Lower lobe of right lung (tissue), 2 donors: ENCODE measurements at regions not wholly inside any gene's neighbourhood (a gene's known extent, or its start where the extent isn't known, plus 50 kb on each side); places are given as distances from the start of the nearest gene placed in this dataset.

Experiments
- ATAC-seq, 2 donors: fragments of 200-7000 bp; cut with Tn5 transposase; one replicate each; pipeline ENCODE4 v1.9.1; 2020 to 2022; ENCODE audit warnings: mild to moderate bottlenecking in 2 of 2, moderate library complexity in 2 of 2
- DNase-seq: peaks from one replicate; pipeline ENCODE4 v3.0.0-alpha.2; 2020
- H3K27ac ChIP-seq: fragments of 200-600 bp; one replicate; pipeline ENCODE4 v1.8.0; 2022
- H3K27me3 ChIP-seq: fragments of 200-600 bp; one replicate; pipeline ENCODE4 v1.8.0; 2022; ENCODE audit warnings: low read depth
- H3K36me3 ChIP-seq: fragments of 200-600 bp; one replicate; pipeline ENCODE4 v1.8.0; 2022; ENCODE audit warnings: mild to moderate bottlenecking
- H3K4me1 ChIP-seq: fragments of 200-600 bp; one replicate; pipeline ENCODE4 v1.8.0; 2022
- H3K4me3 ChIP-seq: fragments of 200-600 bp; one replicate; pipeline ENCODE4 v1.8.0; 2022; ENCODE audit warnings: mild to moderate bottlenecking
- H3K9me3 ChIP-seq: fragments of 200-600 bp; one replicate; pipeline ENCODE4 v1.8.0; 2022
- intact Hi-C: fragments of 100-400 bp; cut with DNase I; formaldehyde crosslinking; loops from one replicate; pipeline ENCODE4 v1.11.0; 2022
- TF ChIP-seq, protein P1 (sequence below): fragments of 200-600 bp; IDR thresholded peaks from one replicate; pipeline ENCODE4 v1.8.0; 2022; ENCODE audit warnings: antibody characterized with exemption, mild to moderate bottlenecking
- donor health status: DM: no; HTN: yes; CAD: no; lungs with severe emphysema.

DNA sequence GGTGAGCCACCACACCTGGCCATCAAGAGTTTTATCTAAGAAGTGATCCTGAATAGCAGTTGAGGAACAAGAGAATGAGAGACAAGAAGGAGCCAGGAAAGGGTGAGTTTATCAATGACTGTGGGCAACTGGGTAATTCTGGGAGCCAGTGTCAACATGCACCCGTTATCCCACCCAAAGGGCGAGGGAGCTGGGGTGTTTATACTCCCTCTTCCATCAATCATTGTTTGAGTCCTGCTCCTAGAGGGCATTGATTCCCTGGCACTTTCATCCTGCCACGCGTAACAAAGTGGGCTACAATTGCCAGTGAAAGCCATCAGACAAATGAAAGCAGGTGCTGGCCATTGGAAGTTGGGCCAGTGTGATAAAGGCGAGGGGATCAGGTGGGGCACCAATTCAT, 136.3 kb downstream of the SUDS3 start:
- no peak overlapping the region for H3K27ac ChIP-seq
- ATAC-seq (no peak), DNase-seq (no peak)
- intact Hi-C loops, result no loop called here
- no peaks in the 10 kb centered on the region for H3K4me1 ChIP-seq
- no peak overlapping the region for H3K4me3 ChIP-seq
- no peaks in the 10 kb centered on the region for H3K27me3 ChIP-seq
- no peaks in the 10 kb centered on the region for H3K36me3 ChIP-seq
- TF ChIP-seq, protein P1, sequence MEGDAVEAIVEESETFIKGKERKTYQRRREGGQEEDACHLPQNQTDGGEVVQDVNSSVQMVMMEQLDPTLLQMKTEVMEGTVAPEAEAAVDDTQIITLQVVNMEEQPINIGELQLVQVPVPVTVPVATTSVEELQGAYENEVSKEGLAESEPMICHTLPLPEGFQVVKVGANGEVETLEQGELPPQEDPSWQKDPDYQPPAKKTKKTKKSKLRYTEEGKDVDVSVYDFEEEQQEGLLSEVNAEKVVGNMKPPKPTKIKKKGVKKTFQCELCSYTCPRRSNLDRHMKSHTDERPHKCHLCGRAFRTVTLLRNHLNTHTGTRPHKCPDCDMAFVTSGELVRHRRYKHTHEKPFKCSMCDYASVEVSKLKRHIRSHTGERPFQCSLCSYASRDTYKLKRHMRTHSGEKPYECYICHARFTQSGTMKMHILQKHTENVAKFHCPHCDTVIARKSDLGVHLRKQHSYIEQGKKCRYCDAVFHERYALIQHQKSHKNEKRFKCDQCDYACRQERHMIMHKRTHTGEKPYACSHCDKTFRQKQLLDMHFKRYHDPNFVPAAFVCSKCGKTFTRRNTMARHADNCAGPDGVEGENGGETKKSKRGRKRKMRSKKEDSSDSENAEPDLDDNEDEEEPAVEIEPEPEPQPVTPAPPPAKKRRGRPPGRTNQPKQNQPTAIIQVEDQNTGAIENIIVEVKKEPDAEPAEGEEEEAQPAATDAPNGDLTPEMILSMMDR, result no peak
- H3K9me3 ChIP-seq, result no peaks in the 10 kb centered on the region

DNA sequence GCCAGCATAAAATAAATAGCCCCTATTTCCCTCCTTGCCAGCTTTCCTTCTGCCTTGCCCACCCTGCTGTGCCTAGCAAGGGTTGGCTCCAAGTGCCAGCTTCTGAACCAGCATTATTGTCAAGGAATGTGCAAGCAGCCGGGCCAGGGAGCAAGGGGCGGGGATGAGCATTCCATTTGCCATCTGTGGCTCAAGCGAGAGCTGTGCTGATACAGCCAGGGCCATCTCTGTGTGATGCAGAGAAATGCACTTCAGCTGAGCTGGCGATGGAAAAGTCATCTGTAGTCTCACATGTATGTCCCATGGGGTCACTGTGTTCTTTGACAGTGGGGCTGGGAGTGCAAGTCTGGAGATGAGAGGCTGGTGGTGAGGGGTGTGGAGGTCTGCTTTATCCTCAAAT, 137.3 kb downstream of the SUDS3 start:
- intact Hi-C loops, result no loop called here
- H3K27me3 ChIP-seq, result no peaks in the 10 kb centered on the region
- no peaks in the 10 kb centered on the region for H3K9me3 ChIP-seq
- H3K36me3 ChIP-seq, result no peaks in the 10 kb centered on the region
- ATAC-seq (no peak), DNase-seq (no peak)
- H3K27ac ChIP-seq, result no peak overlapping the region
- no peak overlapping the region for H3K4me3 ChIP-seq
- no peaks in the 10 kb centered on the region for H3K4me1 ChIP-seq
- TF ChIP-seq, protein P1, result no peak

DNA sequence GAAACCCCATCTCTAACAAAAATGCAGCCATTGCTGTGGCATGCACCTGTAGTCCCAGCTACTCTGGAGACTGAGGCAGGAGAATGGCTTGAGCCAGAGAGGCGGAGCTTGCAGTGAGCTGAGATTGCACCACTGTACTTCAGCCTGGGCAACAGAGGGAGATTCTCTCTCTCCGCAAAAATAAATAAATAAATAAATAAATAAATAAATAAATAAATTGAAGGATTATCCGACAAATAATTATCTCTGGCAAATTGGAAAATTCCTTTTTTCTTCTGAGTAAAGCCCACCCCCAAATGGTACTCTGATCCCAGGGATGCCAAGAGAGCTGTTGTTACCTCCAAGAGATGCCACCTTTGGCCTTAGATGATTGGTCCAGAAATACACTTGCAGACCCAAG, 137.9 kb downstream of the SUDS3 start:
- intact Hi-C loops, result no loop called here
- TF ChIP-seq, protein P1, result no peak
- H3K27ac ChIP-seq, result no peak overlapping the region
- no peak for DNase-seq
- H3K4me1 ChIP-seq, result no peaks in the 10 kb centered on the region
- H3K36me3 ChIP-seq, result no peaks in the 10 kb centered on the region
- no peaks in the 10 kb centered on the region for H3K27me3 ChIP-seq
- ATAC-seq, result no peak
- no peak overlapping the region for H3K4me3 ChIP-seq
- no peaks in the 10 kb centered on the region for H3K9me3 ChIP-seq

DNA sequence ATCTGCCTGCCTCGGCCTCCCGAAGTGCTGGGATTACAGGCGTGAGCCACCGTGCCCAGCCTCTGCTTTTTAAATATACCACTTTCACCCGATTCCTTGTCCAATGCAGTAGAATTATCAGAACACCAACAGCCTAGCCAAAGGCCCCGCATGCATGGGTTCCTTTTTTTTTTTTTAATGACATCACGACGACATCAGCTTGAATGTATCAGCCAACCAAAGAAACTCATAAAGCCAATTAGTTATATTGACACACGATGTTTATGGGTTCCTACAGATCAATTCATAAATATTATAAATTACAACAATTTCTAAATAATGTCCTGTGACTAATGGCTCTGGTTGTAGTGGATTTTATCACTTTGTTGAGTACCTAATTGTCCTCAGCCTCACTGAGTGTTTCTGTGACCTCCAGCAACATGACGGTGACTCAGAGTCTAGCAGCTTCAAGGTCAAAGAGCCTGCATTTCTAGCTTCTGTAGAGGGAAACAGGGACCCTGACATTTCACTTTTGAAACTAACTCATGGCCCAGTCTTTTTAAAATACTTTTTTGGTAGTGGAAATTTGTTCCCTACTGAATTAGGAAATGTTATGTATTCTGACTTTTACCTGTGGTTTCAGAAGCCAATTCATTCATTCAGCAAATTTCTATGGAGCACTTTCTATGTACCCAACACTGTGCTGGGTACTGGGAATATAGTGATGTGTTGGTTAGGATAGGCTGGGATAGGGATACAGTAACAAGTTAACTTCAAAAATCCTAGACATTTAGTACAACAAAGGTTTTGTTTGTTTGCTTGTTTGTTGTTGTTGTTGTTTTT, 144.1 kb downstream of the SUDS3 start:
- Histone ChIP-seq H3K9me3 (no peaks in the 10 kb centered on the region), H3K4me3 (no peak overlapping the region), H3K27ac (no peak overlapping the region), H3K36me3 (no peaks in the 10 kb centered on the region), H3K4me1 (no peaks in the 10 kb centered on the region), H3K27me3 (no peaks in the 10 kb centered on the region)
- TF ChIP-seq, protein P1, result no peak
- intact Hi-C loops, result no loop called here
- DNase-seq, result no peak
- ATAC-seq, result no peak

DNA sequence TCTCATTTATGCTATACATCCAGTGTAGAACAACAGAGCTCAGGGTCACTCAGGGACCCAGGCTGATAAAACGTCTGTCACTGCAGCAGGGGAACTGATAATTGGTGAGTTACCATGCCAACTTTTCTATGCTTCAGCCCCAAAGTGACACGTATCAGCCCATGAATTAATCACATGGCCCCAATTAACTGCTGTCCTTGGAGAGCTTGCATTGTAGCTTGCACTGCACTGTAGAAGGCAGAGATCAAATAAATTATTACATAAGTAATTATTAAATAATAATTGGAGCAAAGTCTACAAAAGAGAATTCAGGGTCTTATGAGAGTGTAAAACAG, 144.6 kb downstream of the SUDS3 start:
- no peaks in the 10 kb centered on the region for H3K4me1 ChIP-seq
- no peaks in the 10 kb centered on the region for H3K36me3 ChIP-seq
- no peak overlapping the region for H3K27ac ChIP-seq
- DNase-seq (no peak), ATAC-seq (no peak)
- no peaks in the 10 kb centered on the region for H3K9me3 ChIP-seq
- intact Hi-C loops, result no loop called here
- TF ChIP-seq, protein P1, result no peak
- H3K27me3 ChIP-seq, result no peaks in the 10 kb centered on the region
- H3K4me3 ChIP-seq, result no peak overlapping the region
